ENCODE measurements at regions not wholly inside any gene's neighbourhood (a gene's known extent, or its start where the extent isn't known, plus 50 kb on each side); places are given as distances from the start of the nearest gene placed in this dataset.

DNA sequence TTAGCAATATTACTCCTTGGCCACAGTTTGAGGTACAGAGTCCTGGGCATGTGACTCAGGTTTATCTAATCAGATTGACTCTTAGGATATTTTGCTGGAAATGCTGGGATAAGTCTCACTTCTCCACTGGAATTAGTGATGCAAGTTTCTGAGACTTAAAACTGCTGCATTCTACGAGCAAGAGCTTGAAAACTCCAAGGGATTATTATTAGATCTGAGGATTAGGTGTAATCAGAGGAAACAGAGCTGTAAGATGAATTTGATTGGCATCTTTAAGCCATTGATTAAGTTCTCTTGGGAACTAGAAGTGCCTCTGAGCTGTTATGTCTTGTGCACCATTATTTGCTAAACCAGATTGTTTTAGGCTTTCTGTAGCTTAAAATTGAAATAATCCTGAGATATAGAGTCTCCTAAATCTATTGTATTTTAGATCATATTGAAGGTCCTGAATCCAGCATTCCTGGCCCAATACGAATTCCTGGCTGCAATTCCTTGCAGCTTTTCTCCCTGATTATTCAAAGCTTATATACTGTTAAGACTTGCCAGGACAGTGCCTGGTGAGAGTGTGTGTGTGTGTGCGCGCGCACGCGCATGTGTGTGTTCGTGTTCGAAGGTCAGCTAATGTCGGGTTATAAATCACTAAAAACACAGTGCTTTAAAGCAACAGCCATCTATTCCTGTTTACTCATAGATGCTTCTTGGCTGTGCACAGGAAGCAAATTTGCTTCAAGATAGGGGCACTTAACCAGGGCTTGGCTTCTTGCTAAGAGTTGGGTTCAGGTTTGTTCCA is 735.1 kb downstream of the STIM2 start:
- peaks cover 0 to 10% (median 0%) of the 10 kb centered on the region in 4 donors for H3K4me1 ChIP-seq
- H3K36me3 ChIP-seq = no peaks in the 10 kb centered on the region
- H3K27me3 ChIP-seq = no peaks in the 10 kb centered on the region
- H3K4me3 ChIP-seq = no peak overlapping the region
- no peaks in the 10 kb centered on the region for H3K9me3 ChIP-seq
- peak overlapping the region in 1 of 4 donors; percentile 41 for H3K27ac ChIP-seq
- TF ChIP-seq, protein P1, sequence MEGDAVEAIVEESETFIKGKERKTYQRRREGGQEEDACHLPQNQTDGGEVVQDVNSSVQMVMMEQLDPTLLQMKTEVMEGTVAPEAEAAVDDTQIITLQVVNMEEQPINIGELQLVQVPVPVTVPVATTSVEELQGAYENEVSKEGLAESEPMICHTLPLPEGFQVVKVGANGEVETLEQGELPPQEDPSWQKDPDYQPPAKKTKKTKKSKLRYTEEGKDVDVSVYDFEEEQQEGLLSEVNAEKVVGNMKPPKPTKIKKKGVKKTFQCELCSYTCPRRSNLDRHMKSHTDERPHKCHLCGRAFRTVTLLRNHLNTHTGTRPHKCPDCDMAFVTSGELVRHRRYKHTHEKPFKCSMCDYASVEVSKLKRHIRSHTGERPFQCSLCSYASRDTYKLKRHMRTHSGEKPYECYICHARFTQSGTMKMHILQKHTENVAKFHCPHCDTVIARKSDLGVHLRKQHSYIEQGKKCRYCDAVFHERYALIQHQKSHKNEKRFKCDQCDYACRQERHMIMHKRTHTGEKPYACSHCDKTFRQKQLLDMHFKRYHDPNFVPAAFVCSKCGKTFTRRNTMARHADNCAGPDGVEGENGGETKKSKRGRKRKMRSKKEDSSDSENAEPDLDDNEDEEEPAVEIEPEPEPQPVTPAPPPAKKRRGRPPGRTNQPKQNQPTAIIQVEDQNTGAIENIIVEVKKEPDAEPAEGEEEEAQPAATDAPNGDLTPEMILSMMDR (IDR thresholded peaks at IDR 0.05) = no peak
- no peak for TF ChIP-seq POLR2A (IDR thresholded peaks at IDR 0.05)
- DNase-seq = peak in 2 of 3 donors; percentile 60 to 70

DNA sequence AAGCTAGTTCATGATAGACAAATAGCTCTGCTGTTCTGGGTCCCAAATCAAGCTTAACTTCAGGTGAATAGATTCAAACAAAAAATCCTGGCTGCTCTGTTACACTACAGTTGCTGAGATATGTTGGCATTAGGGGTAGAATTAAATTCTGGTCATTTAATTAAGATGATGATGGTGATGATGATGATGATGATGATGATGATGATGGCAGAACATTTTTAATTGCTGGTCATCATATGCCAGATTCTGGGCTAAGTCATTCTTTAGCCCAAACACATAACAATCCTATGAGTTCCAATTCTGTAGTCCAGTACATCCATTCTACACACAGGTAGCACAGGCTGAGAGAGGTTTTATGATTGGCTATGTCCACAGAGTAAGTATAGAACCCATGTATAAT is 741.5 kb downstream of the STIM2 start:
- TF ChIP-seq POLR2A (IDR thresholded peaks at IDR 0.05) = no peak
- TF ChIP-seq, protein P1 (IDR thresholded peaks at IDR 0.05) = no peak
- H3K27me3 ChIP-seq = no peaks in the 10 kb centered on the region
- no peak overlapping the region for H3K27ac ChIP-seq
- DNase-seq = no peak
- no peak overlapping the region for H3K4me3 ChIP-seq
- H3K36me3 ChIP-seq = no peaks in the 10 kb centered on the region
- no peaks in the 10 kb centered on the region for H3K9me3 ChIP-seq
- H3K4me1 ChIP-seq = no peaks in the 10 kb centered on the region

DNA sequence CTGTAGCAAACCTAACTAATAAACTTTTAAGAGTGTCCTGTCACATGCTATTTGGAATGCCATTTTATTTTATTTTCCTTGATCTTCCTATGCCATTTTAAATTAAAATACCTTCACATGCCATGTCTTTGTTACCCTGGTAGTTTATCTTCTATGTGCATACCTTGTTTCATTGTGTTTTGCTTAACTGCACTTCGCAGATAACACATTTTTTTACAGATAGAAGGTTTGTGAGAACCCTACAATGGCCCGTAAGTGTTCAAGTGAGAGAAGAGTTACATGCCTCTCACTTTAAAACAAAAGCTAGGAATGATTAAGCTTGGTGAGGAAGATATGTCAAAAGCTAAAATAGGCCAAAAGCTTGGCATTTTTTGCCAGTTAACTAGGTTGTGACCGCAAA is 744.1 kb downstream of the STIM2 start:
- H3K36me3 ChIP-seq = no peaks in the 10 kb centered on the region
- H3K9me3 ChIP-seq = no peaks in the 10 kb centered on the region
- H3K27me3 ChIP-seq = no peaks in the 10 kb centered on the region
- H3K4me3 ChIP-seq = no peak overlapping the region
- TF ChIP-seq, protein P1 (IDR thresholded peaks at IDR 0.05) = no peak
- TF ChIP-seq POLR2A (IDR thresholded peaks at IDR 0.05) = no peak
- no peak overlapping the region for H3K27ac ChIP-seq
- H3K4me1 ChIP-seq = no peaks in the 10 kb centered on the region
- no peak for DNase-seq

GRCh38 chr4:27616166-27616565 is 755.5 kb downstream of the STIM2 start:
- no peaks in the 10 kb centered on the region for H3K36me3 ChIP-seq
- DNase-seq = no peak
- TF ChIP-seq POLR2A (IDR thresholded peaks at IDR 0.05) = no peak
- TF ChIP-seq, protein P1 (IDR thresholded peaks at IDR 0.05) = no peak
- no peaks in the 10 kb centered on the region for H3K9me3 ChIP-seq
- no peak overlapping the region for H3K27ac ChIP-seq
- no peaks in the 10 kb centered on the region for H3K27me3 ChIP-seq
- H3K4me1 ChIP-seq = no peaks in the 10 kb centered on the region
- no peak overlapping the region for H3K4me3 ChIP-seq

DNA sequence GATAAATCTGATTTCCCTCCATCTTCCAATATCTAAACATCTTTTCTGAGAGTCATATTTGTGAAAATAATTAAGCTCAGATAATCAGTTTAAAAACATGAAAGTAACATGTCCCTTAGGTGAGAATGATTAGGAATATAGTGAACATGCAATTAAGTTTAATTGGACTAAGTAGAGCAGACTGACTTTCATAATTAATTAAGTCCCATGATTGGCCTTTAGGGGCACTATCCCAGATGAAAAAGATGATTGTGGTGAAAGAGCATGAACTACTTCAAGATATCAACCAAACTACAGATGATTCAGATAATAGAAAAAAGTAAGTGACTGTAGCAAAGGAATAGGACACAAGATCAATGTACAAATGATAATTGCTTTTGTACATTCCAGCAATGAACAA is 758.8 kb downstream of the STIM2 start:
- H3K9me3 ChIP-seq = no peaks in the 10 kb centered on the region
- H3K4me3 ChIP-seq = no peak overlapping the region
- H3K27ac ChIP-seq = no peak overlapping the region
- DNase-seq = no peak
- no peaks in the 10 kb centered on the region for H3K27me3 ChIP-seq
- no peak for TF ChIP-seq POLR2A (IDR thresholded peaks at IDR 0.05)
- TF ChIP-seq, protein P1 (IDR thresholded peaks at IDR 0.05) = no peak
- no peaks in the 10 kb centered on the region for H3K4me1 ChIP-seq
- H3K36me3 ChIP-seq = no peaks in the 10 kb centered on the region
